ENCODE measurements at regions not wholly inside any gene's neighbourhood (a gene's known extent, or its start where the extent isn't known, plus 50 kb on each side); places are given as distances from the start of the nearest gene placed in this dataset.
"Not testable (repeated sequence)": the region's sequence is repeated elsewhere in the genome, so short reads cannot be mapped to it uniquely, and the experiment has no call there.

DNA sequence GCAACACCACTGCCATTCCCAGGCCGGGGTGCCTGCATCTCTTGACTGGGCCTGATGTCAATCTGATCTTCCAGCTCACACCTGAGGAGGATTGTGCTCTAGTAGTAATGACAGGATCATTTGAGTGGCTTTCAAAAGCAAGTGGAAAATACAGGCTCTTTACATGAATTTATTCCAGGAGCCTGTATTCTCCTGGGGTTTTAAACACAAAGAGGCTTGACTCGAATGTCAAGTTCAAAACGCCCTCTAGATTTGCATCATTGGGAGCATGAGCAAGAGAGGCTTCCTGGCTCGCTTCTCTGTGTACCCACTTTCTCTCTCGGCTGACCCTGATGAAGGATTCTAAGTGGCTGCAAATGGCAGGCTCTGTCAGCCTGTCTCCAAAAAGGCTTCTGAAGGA is 199.5 kb upstream of the PUDP start:
- H3K36me3 ChIP-seq (ENCODE audit: insufficient read depth, low read length), result no peaks in the 10 kb centered on the region
- no peak overlapping the region for H3K9ac ChIP-seq (ENCODE audit: low read depth, low read length)
- H3K4me1 ChIP-seq (ENCODE audit: insufficient read depth, low read length), result peaks cover 14% of the 10 kb centered on the region; the same call in 1 of the 2 replicates
- H3K9me3 ChIP-seq (ENCODE audit: control insufficient read depth, insufficient read depth, low read length), result no peaks in the 10 kb centered on the region

DNA sequence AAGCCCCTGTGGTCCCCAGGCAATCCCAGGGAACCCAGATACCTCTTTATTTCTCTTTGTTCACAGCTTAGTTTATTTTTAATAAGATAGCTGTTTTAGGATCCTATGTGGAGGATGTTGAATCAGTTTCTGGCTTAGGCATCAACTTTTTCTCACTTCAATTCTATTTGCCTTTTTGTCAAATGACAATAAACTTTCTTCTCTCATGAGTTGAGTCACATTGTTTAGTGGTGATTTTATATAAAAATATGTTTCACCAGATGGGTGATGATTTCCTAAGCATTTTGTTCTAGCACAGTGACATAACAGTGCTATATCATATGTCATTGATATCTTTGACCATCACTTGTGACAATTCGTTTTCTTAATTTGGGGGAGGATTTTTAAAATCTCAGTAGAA is 198.1 kb upstream of the PUDP start:
- H3K4me1 ChIP-seq (ENCODE audit: insufficient read depth, low read length), result peaks cover 1% of the 10 kb centered on the region; the same call in 1 of the 2 replicates
- H3K36me3 ChIP-seq (ENCODE audit: insufficient read depth, low read length), result no peaks in the 10 kb centered on the region
- no peaks in the 10 kb centered on the region for H3K9me3 ChIP-seq (ENCODE audit: control insufficient read depth, insufficient read depth, low read length)
- no peak overlapping the region for H3K9ac ChIP-seq (ENCODE audit: low read depth, low read length)

DNA sequence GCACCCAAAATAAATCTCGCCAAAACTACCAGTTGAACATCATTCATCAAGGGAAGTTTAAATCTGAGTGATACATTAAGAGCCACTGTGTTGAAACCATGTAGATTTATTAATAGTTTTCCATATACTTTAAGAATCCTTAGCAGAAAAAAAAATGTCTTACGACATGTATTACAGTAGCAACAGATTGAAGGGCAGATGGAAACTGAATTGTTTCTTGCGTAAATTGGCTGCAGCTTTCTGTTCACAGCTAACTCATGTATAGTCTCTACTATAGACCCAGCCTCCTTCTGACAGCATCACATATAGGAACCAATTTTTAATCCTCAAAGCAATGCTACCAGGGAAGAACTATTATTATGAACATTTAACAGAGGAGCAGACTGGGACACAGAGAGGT is 195.2 kb upstream of the PUDP start:
- no peaks in the 10 kb centered on the region for H3K36me3 ChIP-seq (ENCODE audit: insufficient read depth, low read length)
- no peak overlapping the region for H3K9ac ChIP-seq (ENCODE audit: low read depth, low read length)
- no peaks in the 10 kb centered on the region for H3K9me3 ChIP-seq (ENCODE audit: control insufficient read depth, insufficient read depth, low read length)
- no peaks in the 10 kb centered on the region for H3K4me1 ChIP-seq (ENCODE audit: insufficient read depth, low read length)

DNA sequence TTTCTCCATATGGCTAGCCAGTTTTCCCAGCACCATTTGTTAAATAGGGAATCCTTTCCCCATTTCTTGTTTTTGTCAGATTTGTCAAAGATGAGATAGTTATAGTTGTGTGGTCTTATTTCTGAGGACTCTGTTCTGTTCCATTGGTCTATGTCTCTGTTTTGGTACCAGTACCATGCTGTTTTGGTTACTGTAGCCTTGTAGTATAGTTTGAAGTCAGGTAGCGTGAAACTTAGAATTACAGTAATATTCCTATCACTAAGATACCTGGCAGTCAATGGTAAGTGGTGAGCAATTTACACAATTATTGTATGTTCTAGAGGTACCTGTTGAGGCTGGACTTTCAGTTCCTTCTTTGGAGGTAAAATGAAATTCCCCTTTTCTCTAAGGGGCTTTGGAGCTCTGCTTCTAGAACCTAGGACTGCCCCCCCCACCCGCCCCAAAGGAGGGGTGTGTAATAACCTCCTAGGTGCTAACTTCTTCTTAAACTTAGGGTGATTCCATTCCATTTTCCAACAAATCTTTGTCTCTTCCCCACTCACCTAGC is 187.9 kb upstream of the PUDP start:
- H3K36me3 ChIP-seq (ENCODE audit: insufficient read depth, low read length); H3K4me1 ChIP-seq (ENCODE audit: insufficient read depth, low read length); H3K9ac ChIP-seq (ENCODE audit: low read depth, low read length); H3K9me3 ChIP-seq (ENCODE audit: control insufficient read depth, insufficient read depth, low read length): not testable (repeated sequence)

DNA sequence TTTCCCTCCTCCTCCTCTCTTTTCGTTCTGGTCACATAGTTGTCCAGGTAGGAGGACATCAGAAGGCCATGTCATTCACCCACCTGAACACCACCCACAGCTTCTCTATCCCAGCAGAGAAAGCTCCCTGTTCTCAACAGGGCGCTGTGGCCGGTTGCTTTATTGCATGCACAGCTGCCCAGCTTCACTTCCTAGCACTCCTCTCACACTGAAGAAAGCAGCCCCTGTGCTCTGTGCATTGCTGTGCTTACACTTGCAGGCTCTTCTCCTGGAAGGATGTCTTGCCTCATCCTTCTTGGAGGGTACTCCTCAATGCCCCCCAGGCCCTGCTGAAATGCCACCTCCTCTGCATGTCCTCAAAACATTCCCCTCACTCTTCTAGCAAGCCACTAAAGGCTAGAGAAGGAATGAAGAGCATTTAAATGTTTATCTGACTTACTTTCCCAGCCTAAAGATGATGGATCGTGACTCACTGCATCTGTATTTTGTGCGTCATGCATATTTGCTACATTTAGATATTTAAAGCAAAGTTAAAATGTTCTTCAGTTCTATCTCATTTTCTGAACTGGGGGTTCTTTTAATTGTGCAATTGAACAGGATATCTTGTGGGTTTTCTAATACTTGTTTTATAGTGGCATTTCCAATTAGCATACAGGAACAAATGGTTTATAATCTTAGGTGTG is 186.4 kb upstream of the PUDP start:
- Histone ChIP-seq H3K36me3 (ENCODE audit: insufficient read depth, low read length) (no peaks in the 10 kb centered on the region), H3K9me3 (ENCODE audit: control insufficient read depth, insufficient read depth, low read length) (no peaks in the 10 kb centered on the region), H3K9ac (ENCODE audit: low read depth, low read length) (no peak overlapping the region), H3K4me1 (ENCODE audit: insufficient read depth, low read length) (no peaks in the 10 kb centered on the region)

DNA sequence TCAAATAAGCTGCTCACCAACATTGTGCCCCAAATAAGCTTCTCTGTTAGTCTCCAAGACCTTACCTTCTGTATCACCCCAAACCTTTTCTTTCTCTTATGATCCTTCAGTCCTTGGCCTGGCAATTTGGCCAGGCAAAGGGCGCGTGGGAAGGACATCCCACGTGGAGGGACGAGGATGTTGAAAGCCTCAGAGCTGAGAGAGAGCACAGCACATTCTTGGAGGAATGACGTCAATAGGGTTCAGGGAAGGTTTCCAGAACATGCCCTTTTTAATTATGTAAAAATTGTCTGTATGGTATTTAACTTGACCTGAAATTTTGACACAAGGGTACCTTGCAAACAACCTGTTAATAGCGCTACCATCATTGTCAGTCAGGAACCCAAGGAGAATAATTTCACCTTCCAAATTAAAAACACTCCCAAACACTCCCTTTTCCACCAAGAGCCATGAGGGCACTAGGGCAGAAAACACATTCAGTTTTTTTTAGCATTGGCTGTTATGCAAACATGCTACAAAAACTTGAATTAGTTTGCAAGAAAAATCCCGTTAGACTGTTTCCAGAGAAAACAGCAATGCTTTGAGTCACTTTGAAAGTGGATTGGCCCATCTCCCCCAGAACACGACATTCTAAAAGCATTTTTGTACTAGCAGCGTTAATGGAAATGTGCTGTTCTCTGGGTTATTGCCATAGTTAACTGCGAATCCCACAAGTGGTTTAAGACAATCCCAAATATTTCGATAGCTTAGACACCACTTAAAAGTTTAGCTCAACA is 183.2 kb upstream of the PUDP start:
- Histone ChIP-seq H3K9ac (ENCODE audit: low read depth, low read length) (no peak overlapping the region), H3K4me1 (ENCODE audit: insufficient read depth, low read length) (no peaks in the 10 kb centered on the region), H3K36me3 (ENCODE audit: insufficient read depth, low read length) (no peaks in the 10 kb centered on the region), H3K9me3 (ENCODE audit: control insufficient read depth, insufficient read depth, low read length) (no peaks in the 10 kb centered on the region)

DNA sequence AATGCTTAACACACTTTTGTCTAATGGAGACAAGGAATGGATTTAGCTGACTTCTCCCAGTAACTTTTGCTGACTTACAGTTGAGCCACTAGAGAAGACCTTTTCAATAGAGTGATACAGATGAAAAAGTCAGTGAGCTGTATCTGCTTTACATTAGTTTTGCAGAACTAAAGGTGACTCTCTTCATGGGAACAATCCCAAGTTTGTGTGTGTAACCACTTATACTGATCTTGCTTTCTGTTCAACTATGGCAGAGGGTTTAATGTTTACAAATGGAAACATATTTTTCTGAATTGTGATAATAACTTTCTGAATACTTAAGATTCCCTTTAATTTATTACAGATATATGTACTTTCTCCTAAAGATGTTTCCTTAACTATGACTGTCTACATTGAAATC is 182.6 kb upstream of the PUDP start:
- Histone ChIP-seq H3K9ac (ENCODE audit: low read depth, low read length) (no peak overlapping the region), H3K9me3 (ENCODE audit: control insufficient read depth, insufficient read depth, low read length) (no peaks in the 10 kb centered on the region), H3K36me3 (ENCODE audit: insufficient read depth, low read length) (no peaks in the 10 kb centered on the region)

DNA sequence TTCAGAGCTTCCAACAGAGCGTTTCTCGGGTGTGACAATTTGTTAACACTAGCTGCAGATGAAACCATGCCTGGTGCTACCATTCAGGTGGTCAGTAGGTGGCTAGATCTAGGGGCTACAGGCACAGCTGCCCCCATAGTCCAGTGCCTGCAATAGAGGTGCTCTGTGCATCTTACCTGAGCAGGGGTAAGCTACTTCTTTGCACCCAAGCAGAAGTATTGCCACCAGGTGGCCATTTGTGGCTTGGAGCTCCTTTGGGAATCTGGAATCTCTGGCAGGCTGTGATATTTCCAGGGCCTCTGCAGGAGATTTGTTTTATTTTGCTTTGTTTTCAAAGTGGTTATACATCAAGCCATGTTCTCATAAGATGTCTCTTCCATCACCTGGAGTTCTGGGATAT is 170.7 kb upstream of the PUDP start:
- Histone ChIP-seq H3K4me1 (ENCODE audit: insufficient read depth, low read length) (no peaks in the 10 kb centered on the region), H3K36me3 (ENCODE audit: insufficient read depth, low read length) (no peaks in the 10 kb centered on the region), H3K9me3 (ENCODE audit: control insufficient read depth, insufficient read depth, low read length) (no peaks in the 10 kb centered on the region), H3K9ac (ENCODE audit: low read depth, low read length) (no peak overlapping the region)

More for the DNA sequence above, 182.6 kb upstream of the PUDP start:
- no peaks in the 10 kb centered on the region for H3K4me1 ChIP-seq (ENCODE audit: insufficient read depth, low read length)

DNA sequence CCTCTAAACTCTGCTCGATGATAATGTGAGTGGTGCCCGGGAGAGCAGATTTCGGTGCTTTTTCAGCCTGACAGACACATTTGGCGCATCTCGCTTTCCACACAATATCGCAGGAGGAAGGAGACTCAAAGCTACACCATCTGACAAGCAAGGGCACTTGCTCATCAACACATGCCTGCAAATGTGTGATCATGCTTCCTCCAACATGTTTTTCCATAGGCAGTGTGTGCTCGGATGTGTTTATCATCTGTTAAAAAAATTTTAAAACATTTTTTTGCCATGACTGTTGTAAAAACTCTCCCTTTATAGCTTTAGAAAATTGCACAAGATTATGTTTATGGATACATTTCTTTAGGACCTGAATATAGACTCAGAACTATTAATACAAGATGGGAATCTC is 170.3 kb upstream of the PUDP start:
- Histone ChIP-seq H3K9me3 (ENCODE audit: control insufficient read depth, insufficient read depth, low read length) (no peaks in the 10 kb centered on the region), H3K4me1 (ENCODE audit: insufficient read depth, low read length) (no peaks in the 10 kb centered on the region), H3K9ac (ENCODE audit: low read depth, low read length) (no peak overlapping the region), H3K36me3 (ENCODE audit: insufficient read depth, low read length) (no peaks in the 10 kb centered on the region)

DNA sequence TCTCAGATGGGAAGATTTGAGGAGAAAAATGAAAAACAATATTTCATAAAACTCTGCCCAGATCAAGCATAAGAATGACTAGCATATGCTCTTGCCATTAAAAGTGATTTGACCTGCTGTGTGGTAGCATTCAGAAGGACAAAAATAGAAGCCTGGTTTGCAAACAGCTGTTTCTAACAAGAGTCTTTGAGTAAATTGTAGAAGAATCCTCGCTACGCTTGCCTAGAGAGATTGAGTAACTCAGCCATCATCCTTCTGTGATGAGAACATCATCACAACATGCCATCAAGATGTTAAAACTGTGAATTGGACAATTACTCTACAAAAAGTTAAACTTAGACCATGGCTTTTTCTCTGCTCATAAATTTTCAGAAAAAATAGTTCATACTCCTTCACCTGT is 168.9 kb upstream of the PUDP start:
- H3K36me3 ChIP-seq (ENCODE audit: insufficient read depth, low read length), result no peaks in the 10 kb centered on the region
- no peak overlapping the region for H3K9ac ChIP-seq (ENCODE audit: low read depth, low read length)
- no peaks in the 10 kb centered on the region for H3K4me1 ChIP-seq (ENCODE audit: insufficient read depth, low read length)
- H3K9me3 ChIP-seq (ENCODE audit: control insufficient read depth, insufficient read depth, low read length), result no peaks in the 10 kb centered on the region

DNA sequence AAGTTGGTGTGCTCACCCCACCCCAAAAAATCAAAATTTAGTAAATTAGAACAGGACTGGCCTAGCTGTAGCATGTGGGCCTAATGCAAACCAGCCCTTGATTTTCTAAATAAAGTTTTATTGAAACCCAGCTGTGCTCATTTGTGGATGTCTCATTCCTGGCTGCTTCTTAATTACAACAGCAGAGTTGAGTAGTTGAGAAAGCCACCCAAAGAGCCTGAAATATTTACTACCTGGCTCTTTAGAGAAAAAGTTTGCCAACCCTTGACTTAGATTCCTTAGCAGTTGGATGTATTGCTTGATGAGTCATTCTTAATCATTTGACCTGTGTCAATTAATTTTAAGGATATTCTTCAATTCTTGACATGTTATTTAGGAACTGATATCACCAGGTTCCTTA is 168.3 kb upstream of the PUDP start:
- H3K4me1 ChIP-seq (ENCODE audit: insufficient read depth, low read length), result no peaks in the 10 kb centered on the region
- no peaks in the 10 kb centered on the region for H3K36me3 ChIP-seq (ENCODE audit: insufficient read depth, low read length)
- H3K9ac ChIP-seq (ENCODE audit: low read depth, low read length), result no peak overlapping the region
- H3K9me3 ChIP-seq (ENCODE audit: control insufficient read depth, insufficient read depth, low read length), result no peaks in the 10 kb centered on the region

DNA sequence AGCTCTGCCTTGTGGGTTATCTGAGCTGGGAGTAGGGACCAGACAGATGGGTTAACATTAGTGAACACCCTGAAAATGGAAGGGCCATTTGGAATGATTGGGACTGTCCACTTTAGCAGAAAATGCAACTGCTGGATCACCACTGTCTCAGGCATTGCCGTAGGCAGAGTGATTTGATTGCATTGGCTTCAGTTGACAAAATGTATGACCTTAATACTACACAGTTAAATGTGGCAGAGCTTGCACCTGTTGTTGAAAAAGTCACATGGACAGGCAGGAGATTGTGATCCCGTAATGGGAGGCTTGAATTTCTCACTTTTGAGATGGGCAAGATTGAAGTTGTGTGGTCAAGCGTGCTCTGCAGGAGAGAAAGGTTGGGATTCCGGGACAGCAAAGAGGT is 166.5 kb upstream of the PUDP start:
- H3K4me1 ChIP-seq (ENCODE audit: insufficient read depth, low read length), result no peaks in the 10 kb centered on the region
- no peaks in the 10 kb centered on the region for H3K9me3 ChIP-seq (ENCODE audit: control insufficient read depth, insufficient read depth, low read length)
- H3K36me3 ChIP-seq (ENCODE audit: insufficient read depth, low read length), result no peaks in the 10 kb centered on the region
- no peak overlapping the region for H3K9ac ChIP-seq (ENCODE audit: low read depth, low read length)

DNA sequence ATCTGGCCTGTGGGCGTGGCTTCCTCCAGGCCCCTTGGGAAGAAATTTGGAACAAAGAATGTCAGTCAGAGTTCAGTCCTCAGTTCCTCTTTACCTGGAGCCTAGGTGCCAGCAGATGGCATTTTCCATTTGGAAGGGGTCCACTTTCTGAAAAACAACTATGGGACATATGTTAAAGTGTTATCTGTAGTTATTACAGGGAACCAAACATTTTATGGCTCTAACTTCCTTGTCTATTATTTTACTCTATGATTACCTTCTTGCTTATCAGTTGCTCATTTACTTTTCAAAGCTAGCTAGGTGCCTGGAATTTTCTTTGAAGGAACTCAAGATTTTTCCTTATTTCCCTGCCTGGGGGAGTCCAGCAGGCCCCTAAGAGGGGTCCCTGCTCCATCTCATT is 159.8 kb upstream of the PUDP start:
- Histone ChIP-seq H3K9ac (ENCODE audit: low read depth, low read length) (no peak overlapping the region), H3K4me1 (ENCODE audit: insufficient read depth, low read length) (no peaks in the 10 kb centered on the region), H3K9me3 (ENCODE audit: control insufficient read depth, insufficient read depth, low read length) (no peaks in the 10 kb centered on the region), H3K36me3 (ENCODE audit: insufficient read depth, low read length) (no peaks in the 10 kb centered on the region)

DNA sequence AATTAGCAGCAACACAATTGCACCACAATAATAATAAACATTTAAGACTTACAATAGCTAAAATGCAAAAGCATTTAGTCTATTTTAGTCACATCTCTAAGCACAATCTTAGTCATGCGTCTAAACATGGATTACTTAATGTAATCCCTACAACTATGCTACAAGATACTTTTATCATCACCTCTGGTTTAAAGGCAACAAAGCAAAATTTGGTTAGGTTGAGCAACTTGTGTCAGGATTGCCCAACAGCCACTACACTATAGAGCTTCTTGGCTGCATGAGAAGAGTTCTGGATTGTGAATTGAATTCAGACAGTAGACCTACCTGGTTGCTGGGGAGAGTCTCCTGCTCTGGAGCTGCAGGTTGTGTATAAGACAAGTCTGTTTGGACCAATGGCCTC is 146.5 kb upstream of the PUDP start:
- Histone ChIP-seq H3K4me1 (ENCODE audit: insufficient read depth, low read length) (no peaks in the 10 kb centered on the region), H3K9me3 (ENCODE audit: control insufficient read depth, insufficient read depth, low read length) (no peaks in the 10 kb centered on the region), H3K9ac (ENCODE audit: low read depth, low read length) (no peak overlapping the region), H3K36me3 (ENCODE audit: insufficient read depth, low read length) (no peaks in the 10 kb centered on the region)

DNA sequence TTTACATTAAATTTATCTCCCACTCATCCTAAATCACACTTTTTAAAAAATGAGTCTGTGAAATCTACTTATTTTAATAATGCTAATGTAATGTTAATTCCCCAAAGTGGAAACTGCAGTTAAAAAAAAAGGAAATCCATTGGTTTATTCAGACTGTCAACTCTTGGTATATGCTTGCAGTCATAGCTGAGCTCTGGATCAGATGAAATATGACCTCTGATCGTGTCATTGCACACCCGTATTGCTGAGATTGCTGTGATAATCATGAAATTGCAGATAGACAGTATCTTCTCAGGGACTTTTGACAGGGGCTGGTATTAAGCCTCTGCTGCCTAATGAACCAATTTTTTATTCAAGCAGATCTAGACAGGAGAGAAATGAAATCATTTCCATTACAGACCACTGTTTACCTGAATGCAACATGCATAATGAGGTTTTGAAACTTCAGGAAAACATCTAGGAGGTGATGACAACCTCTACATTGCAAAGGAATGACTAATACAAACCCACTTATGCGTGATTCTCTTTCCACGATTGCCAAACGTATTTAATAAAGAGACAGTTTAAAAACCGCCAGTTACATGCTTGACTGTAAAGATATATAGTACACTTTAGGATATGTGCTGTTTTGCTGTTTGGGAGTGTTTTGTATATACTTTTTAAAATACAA is 138.3 kb upstream of the PUDP start:
- H3K36me3 ChIP-seq (ENCODE audit: insufficient read depth, low read length), result no peaks in the 10 kb centered on the region
- no peak overlapping the region for H3K9ac ChIP-seq (ENCODE audit: low read depth, low read length)
- H3K9me3 ChIP-seq (ENCODE audit: control insufficient read depth, insufficient read depth, low read length), result no peaks in the 10 kb centered on the region
- no peaks in the 10 kb centered on the region for H3K4me1 ChIP-seq (ENCODE audit: insufficient read depth, low read length)
